ENCODE measurements at regions not wholly inside any gene's neighbourhood (a gene's known extent, or its start where the extent isn't known, plus 50 kb on each side); places are given as distances from the start of the nearest gene placed in this dataset.
"Not testable (repeated sequence)": the region's sequence is repeated elsewhere in the genome, so short reads cannot be mapped to it uniquely, and the experiment has no call there.

DNA sequence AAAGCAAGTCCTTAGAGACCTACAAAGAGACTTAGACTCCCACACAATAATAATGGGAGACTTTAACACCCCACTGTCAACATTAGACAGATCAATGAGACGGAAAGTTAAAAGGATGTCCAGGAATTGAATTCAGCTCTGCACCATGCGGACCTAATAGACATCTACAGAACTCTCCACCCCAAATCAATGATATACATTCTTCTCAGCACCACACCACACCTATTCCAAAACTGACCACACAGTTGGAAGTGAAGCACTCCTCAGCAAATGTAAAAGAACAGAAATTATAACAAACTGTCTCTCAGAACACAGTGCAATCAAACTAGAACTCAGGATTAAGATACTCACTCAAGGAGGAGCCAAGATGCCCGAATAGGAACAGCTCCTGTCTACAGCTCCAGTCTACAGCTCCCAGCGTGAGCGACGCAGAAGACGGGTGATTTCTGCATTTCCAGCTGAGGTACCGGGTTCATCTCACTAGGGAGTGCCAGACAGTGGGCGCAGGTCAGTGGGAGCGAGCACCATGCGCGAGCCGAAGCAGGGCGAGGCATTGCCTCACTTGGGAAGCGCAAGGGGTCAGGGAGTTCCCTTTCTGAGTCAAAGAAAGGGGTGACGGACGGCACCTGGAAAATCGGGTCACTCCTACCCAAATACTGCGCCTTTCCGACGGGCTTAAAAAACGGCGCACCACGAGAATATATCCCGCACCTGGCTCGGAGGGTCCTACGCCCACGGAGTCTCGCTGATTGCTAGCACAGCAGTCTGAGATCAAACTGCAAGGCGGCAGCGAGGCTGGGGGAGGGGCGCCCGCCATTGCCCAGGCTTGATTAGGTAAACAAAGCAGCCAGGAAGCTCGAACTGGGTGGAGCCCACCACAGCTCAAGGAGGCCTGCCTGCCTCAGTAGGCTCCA is 66.6 kb upstream of the ZNF30 start:
- TF ChIP-seq CTCF (conservative IDR thresholded peaks at IDR 0.05; ENCODE audit: low read length); EZH2phosphoT487 (IDR thresholded peaks at IDR 0.05; ENCODE audit: borderline replicate concordance, low read depth, low read length): not testable (repeated sequence)
